Erythroblast (primary cell): ENCODE measurements at regions not wholly inside any gene's neighbourhood (a gene's known extent, or its start where the extent isn't known, plus 50 kb on each side); places are given as distances from the start of the nearest gene placed in this dataset.

Experiments
- GATA1 ChIP-seq: IDR thresholded peaks from 2 replicates; pipeline ENCODE4 v1.6.1; 2011; ENCODE audit warnings: low read depth, mild to moderate bottlenecking, control low read depth, low read length, moderate library complexity
- POLR2A ChIP-seq: IDR thresholded peaks from 2 replicates; pipeline ENCODE4 v1.6.1; 2011; ENCODE audit warnings: mild to moderate bottlenecking, low read length

DNA sequence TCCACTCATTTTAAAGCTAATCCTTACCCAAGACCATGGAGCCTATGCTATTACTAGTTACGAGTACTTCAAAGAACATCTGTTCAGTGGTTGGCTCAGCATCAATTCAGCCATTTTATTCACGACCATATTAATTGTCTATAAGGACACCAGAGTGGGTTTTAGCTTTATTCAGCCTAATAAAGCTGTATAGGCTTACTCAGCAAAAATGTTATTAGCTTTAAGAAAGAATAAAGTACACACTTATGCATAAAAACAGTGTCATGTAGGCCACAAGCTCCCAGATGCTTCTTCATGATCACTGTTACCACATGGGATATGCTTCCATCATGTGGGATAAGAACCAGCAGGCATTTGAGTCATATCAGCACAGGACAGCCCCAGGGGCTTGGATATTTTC is 87.4 kb upstream of the GPR149 start:
- TF ChIP-seq POLR2A (no peak), GATA1 (no peak)
